ENCODE measurements at regions not wholly inside any gene's neighbourhood (a gene's known extent, or its start where the extent isn't known, plus 50 kb on each side); places are given as distances from the start of the nearest gene placed in this dataset.
"Not testable (repeated sequence)": the region's sequence is repeated elsewhere in the genome, so short reads cannot be mapped to it uniquely, and the experiment has no call there.

GRCh38 chr7:20839196-20839735 is 52.6 kb upstream of the SP8 start:
- no peak for DNase-seq

GRCh38 chr7:20839987-20840386 is 53.3 kb upstream of the SP8 start:
- DNase-seq = no peak

GRCh38 chr7:20846791-20847190 is 60.1 kb upstream of the SP8 start:
- DNase-seq = no peak

GRCh38 chr7:20858951-20859350 is 72.3 kb upstream of the SP8 start:
- no peak for DNase-seq

GRCh38 chr7:20861468-20861867 is 74.8 kb upstream of the SP8 start:
- DNase-seq = no peak

- DNase-seq = no peak
Observed at GRCh38 chr7:20862554-20862953, 75.9 kb upstream of the SP8 start.

- no peak for DNase-seq
Observed at GRCh38 chr7:20864221-20864620, 77.5 kb upstream of the SP8 start.

GRCh38 chr7:20865684-20866083 is 79.0 kb upstream of the SP8 start:
- no peak for DNase-seq

GRCh38 chr7:20870977-20871376 is 84.3 kb upstream of the SP8 start:
- DNase-seq = no peak

GRCh38 chr7:20892776-20893175 is 106.1 kb upstream of the SP8 start:
- no peak for DNase-seq

- DNase-seq = no peak
Observed at GRCh38 chr7:20894806-20895205, 108.1 kb upstream of the SP8 start.

- DNase-seq = no peak
Observed at GRCh38 chr7:20895563-20895962, 108.9 kb upstream of the SP8 start.

GRCh38 chr7:20896996-20897395 is 110.3 kb upstream of the SP8 start:
- DNase-seq = no peak

GRCh38 chr7:20906801-20907453 is 120.2 kb upstream of the SP8 start:
- DNase-seq = no peak

GRCh38 chr7:20911081-20911480 is 124.4 kb upstream of the SP8 start:
- DNase-seq = no peak

GRCh38 chr7:20913853-20914252 is 127.2 kb upstream of the SP8 start:
- no peak for DNase-seq

GRCh38 chr7:20916311-20916710 is 129.6 kb upstream of the SP8 start:
- DNase-seq = no peak

- no peak for DNase-seq
Observed at GRCh38 chr7:20917603-20918002, 130.9 kb upstream of the SP8 start.

GRCh38 chr7:20918156-20918555 is 131.5 kb upstream of the SP8 start:
- no peak for DNase-seq

GRCh38 chr7:20927178-20927577 is 140.5 kb upstream of the SP8 start:
- not testable (repeated sequence) for DNase-seq

GRCh38 chr7:20927976-20928375 is 141.3 kb upstream of the SP8 start:
- DNase-seq = no peak

GRCh38 chr7:20929199-20929598 is 142.5 kb upstream of the SP8 start:
- DNase-seq = no peak

- no peak for DNase-seq
Observed at GRCh38 chr7:20931739-20932138, 145.1 kb upstream of the SP8 start.

GRCh38 chr7:20932785-20933527 is 146.3 kb upstream of the SP8 start:
- no peak for DNase-seq

GRCh38 chr7:20945451-20945850 is 158.8 kb upstream of the SP8 start:
- DNase-seq = no peak

Measured in HCEC 1CT (cell line).